Endothelial cell of umbilical vein (primary cell): ENCODE measurements at regions not wholly inside any gene's neighbourhood (a gene's known extent, or its start where the extent isn't known, plus 50 kb on each side); places are given as distances from the start of the nearest gene placed in this dataset.

Experiments used
- BruUV-seq: library from RNA; stranded (reverse); fragments of 400-500 nt; replicated peaks from 2 replicates; lab custom pipeline; 2021; lab: Mats Ljungman, UMichigan
- CTCF ChIA-PET: fragments of 300-600, 350-600 bp; sonication (Branson Sonifier 250); formaldehyde crosslinking; loops from one replicate; lab custom pipeline; 2021; ENCODE audit warnings: antibody characterized with exemption, inconsistent platforms; lab: Charles Lee
- POLR2A ChIA-PET: fragments of 300-600, 350-600 bp; sonication (Branson Sonifier 250); formaldehyde crosslinking; loops from one replicate; lab custom pipeline; 2021; ENCODE audit warnings: antibody characterized with exemption, inconsistent platforms; lab: Charles Lee
- DNase-seq: peaks from one replicate; pipeline ENCODE4 v3.0.0-alpha.2; 2011; ENCODE audit warnings: low read depth, low spot score
- FAIRE-seq: peaks from 2 replicates; lab custom pipeline; 2011; peaks lifted over from hg19 to GRCh38; lab: Jason Lieb, UNC
- H2AFZ ChIP-seq: 2 replicates; pipeline ENCODE4 v1.6.0; 2012; ENCODE audit warnings: low read depth, low read length, control low read depth, inconsistent platforms
- H3K27ac ChIP-seq: 2 replicates; pipeline ENCODE4 v1.5.1; 2011; ENCODE audit warnings: low read depth, mild to moderate bottlenecking, control low read depth, low read length, moderate library complexity; ENCODE audit not compliant: insufficient read depth
- H3K27me3 ChIP-seq, 2 experiments: 2 replicates each; pipeline versions ENCODE4 v1.6.0 to v1.6.1; 2011; ENCODE audit warnings: low read length in 2 of 2, mixed read lengths in 1 of 2; ENCODE audit not compliant: control insufficient read depth in 2 of 2, insufficient read depth in 2 of 2
- H3K36me3 ChIP-seq, 2 experiments: 2 replicates in 1 of 2; 3 replicates in 1 of 2; pipeline ENCODE4 v1.5.1; 2011; ENCODE audit warnings: low read length in 2 of 2, mild to moderate bottlenecking in 1 of 2, moderate library complexity in 1 of 2; ENCODE audit not compliant: control insufficient read depth in 2 of 2, insufficient read depth in 2 of 2; ENCODE audit errors: extremely low read depth in 1 of 2
- H3K4me1 ChIP-seq: 3 replicates; pipeline ENCODE4 v1.5.1; 2011; ENCODE audit warnings: mild to moderate bottlenecking, low read length; ENCODE audit not compliant: control insufficient read depth, insufficient read depth; ENCODE audit errors: extremely low read depth
- H3K4me2 ChIP-seq: 2 replicates; pipeline ENCODE4 v1.6.1; 2011; ENCODE audit warnings: low read length, control low read depth, mixed read lengths; ENCODE audit not compliant: insufficient read depth
- H3K4me3 ChIP-seq, 3 experiments: fragments of 200-600 bp in 1 of 3; sonication (generic), shearing (Covaris generic) in 1 of 3; replicated peaks in 1 of 3; 2 replicates each; pipeline ENCODE4 v1.5.1; 2011 to 2016; ENCODE audit warnings: control low read depth in 3 of 3, low read length in 3 of 3, mild to moderate bottlenecking in 2 of 3, inconsistent platforms in 1 of 3, low read depth in 1 of 3, moderate library complexity in 1 of 3; ENCODE audit not compliant: insufficient read depth in 1 of 3
- H3K79me2 ChIP-seq: 2 replicates; pipeline ENCODE4 v1.6.0; 2012; ENCODE audit warnings: low read length, inconsistent platforms; ENCODE audit not compliant: control insufficient read depth, insufficient read depth
- H3K9ac ChIP-seq: replicated peaks from 2 replicates; pipeline ENCODE3; 2011; ENCODE audit warnings: low read length, control low read depth; ENCODE audit not compliant: insufficient read depth; ENCODE audit errors: extremely low read depth
- H3K9me1 ChIP-seq: replicated peaks from 3 replicates; pipeline ENCODE4 v1.6.0; 2011; ENCODE audit warnings: mild to moderate bottlenecking, low read length; ENCODE audit not compliant: control insufficient read depth, insufficient read depth; ENCODE audit errors: extremely low read depth
- H3K9me3 ChIP-seq: replicated peaks from 2 replicates; pipeline ENCODE4 v1.5.1; 2012; ENCODE audit warnings: low read length, inconsistent platforms; ENCODE audit not compliant: control insufficient read depth, insufficient read depth
- H4K20me1 ChIP-seq: replicated peaks from 2 replicates; pipeline ENCODE3; 2011; ENCODE audit warnings: mild to moderate bottlenecking, low read length; ENCODE audit not compliant: control insufficient read depth, insufficient read depth; ENCODE audit errors: extremely low read depth
- EZH2 ChIP-seq: IDR thresholded peaks from 2 replicates; pipeline ENCODE4 v1.6.1; 2012; ENCODE audit warnings: borderline replicate concordance, low read depth, mild to moderate bottlenecking, moderate library complexity, low read length, inconsistent platforms; ENCODE audit not compliant: severe bottlenecking
- FOS ChIP-seq: IDR thresholded peaks from 2 replicates; pipeline ENCODE4 v1.6.1; 2011; ENCODE audit warnings: mild to moderate bottlenecking, low read length, moderate library complexity, borderline replicate concordance; ENCODE audit not compliant: insufficient read depth
- GATA2 ChIP-seq: IDR thresholded peaks from 2 replicates; pipeline ENCODE4 v1.7.0; 2011; ENCODE audit warnings: low read depth, mild to moderate bottlenecking, moderate library complexity, mixed read lengths, low read length; ENCODE audit not compliant: insufficient read length, insufficient read depth
- JUN ChIP-seq: IDR thresholded peaks from 2 replicates; pipeline ENCODE4 v1.6.1; 2011; ENCODE audit warnings: borderline replicate concordance, low read depth; ENCODE audit not compliant: insufficient read length, insufficient read depth
- MYC ChIP-seq: IDR thresholded peaks from one replicate; pipeline ENCODE4 v1.6.1; 2011; ENCODE audit warnings: mild to moderate bottlenecking, low read depth, low read length
- POLR2A ChIP-seq: IDR thresholded peaks from 2 replicates; pipeline ENCODE4 v1.6.1; 2012; ENCODE audit warnings: low read depth, mild to moderate bottlenecking, control low read depth, low read length
- POLR2AphosphoS5 ChIP-seq: IDR thresholded peaks from 2 replicates; pipeline ENCODE4 v1.6.1; 2012; ENCODE audit warnings: low read depth, mild to moderate bottlenecking, control low read depth, low read length, moderate library complexity; ENCODE audit not compliant: insufficient read depth
- dilution Hi-C: fragments of 300-500 bp; cut with MboI; formaldehyde crosslinking; loops from one replicate; pipeline ENCODE4 v1.15.0; 2019; ENCODE audit warnings: low sequenced_read_pairs; ENCODE audit not compliant: extremely low pct_ligation_motif_present
- intact Hi-C: fragments of 100-400 bp; cut with micrococcal nuclease; formaldehyde crosslinking; loops from one replicate; pipeline ENCODE4 v1.10.0; 2022
- TF ChIP-seq, protein P1 (sequence below): IDR thresholded peaks from 2 replicates; pipeline ENCODE4 v1.6.1; 2011; ENCODE audit not compliant: insufficient read depth, insufficient read length
- TF ChIP-seq, protein P2 (sequence below), 2 donors: IDR thresholded peaks; 1 replicate in 1 of 2; 2 replicates in 1 of 2; pipeline ENCODE4 v1.5.1; 2011; ENCODE audit warnings: low read length in 2 of 2, mild to moderate bottlenecking in 2 of 2, moderate library complexity in 2 of 2, control low read depth in 1 of 2, inconsistent platforms in 1 of 2, low read depth in 1 of 2; ENCODE audit not compliant: insufficient read depth in 1 of 2; ENCODE audit errors: extremely low read depth in 1 of 2

DNA sequence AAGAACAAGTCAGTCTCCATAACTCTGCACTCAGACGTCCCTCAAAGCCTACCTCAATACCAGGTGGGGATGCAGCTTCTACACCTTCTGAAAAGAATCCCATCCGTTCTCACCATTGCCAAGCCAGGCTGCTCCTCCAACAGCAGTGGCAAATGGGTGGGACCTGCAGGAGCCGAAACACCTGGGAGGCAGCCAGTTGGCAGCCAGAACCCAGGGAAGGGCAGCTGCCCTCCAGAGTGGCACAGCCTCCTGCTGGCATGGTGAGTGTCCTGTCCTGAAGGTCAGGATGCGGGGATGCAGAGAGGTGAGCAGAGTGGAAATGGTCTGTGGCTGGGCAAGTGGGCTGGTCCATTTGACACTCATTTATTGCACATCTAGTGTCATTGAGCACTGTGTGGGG is 210.6 kb upstream of the CDH4 start:
- no peak for DNase-seq
- Histone ChIP-seq H3K9me3 (peaks cover 9% of the 10 kb centered on the region), H3K4me1 (no peaks in the 10 kb centered on the region), H3K79me2 (no peaks in the 10 kb centered on the region), H2AFZ (no peak overlapping the region), H3K27ac (no peak overlapping the region), H3K9me1 (no peaks in the 10 kb centered on the region), H4K20me1 (no peaks in the 10 kb centered on the region), H3K4me3 (no peak overlapping the region), H3K4me2 (no peak overlapping the region), H3K27me3 (no peaks in the 10 kb centered on the region), H3K36me3 (no peaks in the 10 kb centered on the region), H3K9ac (no peak overlapping the region)
- dilution Hi-C loops (no loop called here), intact Hi-C loops (no loop called here)
- BruUV-seq, result no TSS peak
- ChIA-PET CTCF (no interaction called here), POLR2A (no interaction called here)
- TF ChIP-seq JUN (no peak), MYC (no peak), POLR2AphosphoS5 (no peak), POLR2A (no peak), EZH2 (no peak), GATA2 (no peak), FOS (no peak)
- TF ChIP-seq, protein P1, sequence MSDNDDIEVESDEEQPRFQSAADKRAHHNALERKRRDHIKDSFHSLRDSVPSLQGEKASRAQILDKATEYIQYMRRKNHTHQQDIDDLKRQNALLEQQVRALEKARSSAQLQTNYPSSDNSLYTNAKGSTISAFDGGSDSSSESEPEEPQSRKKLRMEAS, result no peak
- TF ChIP-seq, protein P2, sequence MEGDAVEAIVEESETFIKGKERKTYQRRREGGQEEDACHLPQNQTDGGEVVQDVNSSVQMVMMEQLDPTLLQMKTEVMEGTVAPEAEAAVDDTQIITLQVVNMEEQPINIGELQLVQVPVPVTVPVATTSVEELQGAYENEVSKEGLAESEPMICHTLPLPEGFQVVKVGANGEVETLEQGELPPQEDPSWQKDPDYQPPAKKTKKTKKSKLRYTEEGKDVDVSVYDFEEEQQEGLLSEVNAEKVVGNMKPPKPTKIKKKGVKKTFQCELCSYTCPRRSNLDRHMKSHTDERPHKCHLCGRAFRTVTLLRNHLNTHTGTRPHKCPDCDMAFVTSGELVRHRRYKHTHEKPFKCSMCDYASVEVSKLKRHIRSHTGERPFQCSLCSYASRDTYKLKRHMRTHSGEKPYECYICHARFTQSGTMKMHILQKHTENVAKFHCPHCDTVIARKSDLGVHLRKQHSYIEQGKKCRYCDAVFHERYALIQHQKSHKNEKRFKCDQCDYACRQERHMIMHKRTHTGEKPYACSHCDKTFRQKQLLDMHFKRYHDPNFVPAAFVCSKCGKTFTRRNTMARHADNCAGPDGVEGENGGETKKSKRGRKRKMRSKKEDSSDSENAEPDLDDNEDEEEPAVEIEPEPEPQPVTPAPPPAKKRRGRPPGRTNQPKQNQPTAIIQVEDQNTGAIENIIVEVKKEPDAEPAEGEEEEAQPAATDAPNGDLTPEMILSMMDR (IDR thresholded peaks at IDR 0.05; ENCODE audit: extremely low read depth in 1 of 2, insufficient read depth in 1 of 2, low read depth in 1 of 2, low read length in 2 of 2), result no peak
- FAIRE-seq, result no peak
